ENCODE measurements at regions not wholly inside any gene's neighbourhood (a gene's known extent, or its start where the extent isn't known, plus 50 kb on each side); places are given as distances from the start of the nearest gene placed in this dataset.
A peak's percentile ranks its signal among the peaks of the same experiment; 100 is the strongest.

DNA sequence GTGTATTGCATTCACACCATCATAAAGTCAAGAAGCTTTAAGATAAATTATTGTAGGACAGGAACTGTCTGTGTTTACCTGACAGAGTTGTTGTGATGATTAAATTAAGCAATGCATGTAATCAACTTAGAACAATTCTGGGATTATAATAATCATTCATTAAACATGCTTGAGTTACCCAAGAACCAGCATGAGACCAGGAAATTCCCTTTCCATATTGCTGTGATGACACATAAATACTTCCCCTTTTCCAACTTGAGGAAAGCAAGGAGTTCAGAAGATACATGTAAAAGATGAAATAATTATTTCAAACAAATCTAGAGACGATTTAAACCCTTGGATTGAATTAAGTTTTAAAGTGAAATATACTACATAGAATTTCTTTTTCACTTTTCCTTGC is 404.4 kb downstream of the GJA1 start:
- H3K27ac Mint-ChIP-seq (ENCODE audit: unreplicated experiment) = no peak overlapping the region
- H3K27me3 Mint-ChIP-seq (ENCODE audit: unreplicated experiment) = no peaks in the 10 kb centered on the region
- TF ChIP-seq, protein P1, sequence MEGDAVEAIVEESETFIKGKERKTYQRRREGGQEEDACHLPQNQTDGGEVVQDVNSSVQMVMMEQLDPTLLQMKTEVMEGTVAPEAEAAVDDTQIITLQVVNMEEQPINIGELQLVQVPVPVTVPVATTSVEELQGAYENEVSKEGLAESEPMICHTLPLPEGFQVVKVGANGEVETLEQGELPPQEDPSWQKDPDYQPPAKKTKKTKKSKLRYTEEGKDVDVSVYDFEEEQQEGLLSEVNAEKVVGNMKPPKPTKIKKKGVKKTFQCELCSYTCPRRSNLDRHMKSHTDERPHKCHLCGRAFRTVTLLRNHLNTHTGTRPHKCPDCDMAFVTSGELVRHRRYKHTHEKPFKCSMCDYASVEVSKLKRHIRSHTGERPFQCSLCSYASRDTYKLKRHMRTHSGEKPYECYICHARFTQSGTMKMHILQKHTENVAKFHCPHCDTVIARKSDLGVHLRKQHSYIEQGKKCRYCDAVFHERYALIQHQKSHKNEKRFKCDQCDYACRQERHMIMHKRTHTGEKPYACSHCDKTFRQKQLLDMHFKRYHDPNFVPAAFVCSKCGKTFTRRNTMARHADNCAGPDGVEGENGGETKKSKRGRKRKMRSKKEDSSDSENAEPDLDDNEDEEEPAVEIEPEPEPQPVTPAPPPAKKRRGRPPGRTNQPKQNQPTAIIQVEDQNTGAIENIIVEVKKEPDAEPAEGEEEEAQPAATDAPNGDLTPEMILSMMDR (IDR thresholded peaks at IDR 0.05; ENCODE audit: partially characterized antibody, unreplicated experiment) = no peak
- no peaks in the 10 kb centered on the region for H3K36me3 Mint-ChIP-seq (ENCODE audit: unreplicated experiment)
- peaks cover 2% of the 10 kb centered on the region for H3K9me3 Mint-ChIP-seq (ENCODE audit: unreplicated experiment)
- no peak overlapping the region for H3K4me3 Mint-ChIP-seq (ENCODE audit: unreplicated experiment)
- no peaks in the 10 kb centered on the region for H3K4me1 Mint-ChIP-seq (ENCODE audit: low read depth, unreplicated experiment)
- no peak for DNase-seq

DNA sequence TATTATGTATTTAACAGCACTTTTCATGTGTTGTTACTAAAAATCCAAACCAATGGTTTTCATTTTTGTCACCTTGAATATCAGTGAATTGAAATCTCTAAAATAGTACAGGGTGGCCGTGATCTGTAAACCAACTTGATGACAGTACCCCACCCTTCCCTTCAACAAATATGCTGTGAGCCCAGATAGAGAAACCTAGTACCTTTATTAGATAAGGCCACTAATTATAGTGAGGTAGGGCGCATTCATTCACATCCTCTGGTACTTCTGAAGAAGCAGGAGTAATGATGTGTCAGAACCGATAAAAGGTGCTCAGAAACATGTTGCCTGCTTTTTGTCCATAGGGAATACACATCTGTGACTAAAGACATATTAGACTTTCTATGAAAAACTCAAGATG is 409.5 kb downstream of the GJA1 start:
- H3K4me3 Mint-ChIP-seq (ENCODE audit: unreplicated experiment) = no peak overlapping the region
- peaks cover 4% of the 10 kb centered on the region for H3K9me3 Mint-ChIP-seq (ENCODE audit: unreplicated experiment)
- H3K27ac Mint-ChIP-seq (ENCODE audit: unreplicated experiment) = no peak overlapping the region
- H3K27me3 Mint-ChIP-seq (ENCODE audit: unreplicated experiment) = peaks cover 2% of the 10 kb centered on the region
- no peak for DNase-seq
- no peaks in the 10 kb centered on the region for H3K36me3 Mint-ChIP-seq (ENCODE audit: unreplicated experiment)
- peaks cover 9% of the 10 kb centered on the region for H3K4me1 Mint-ChIP-seq (ENCODE audit: low read depth, unreplicated experiment)
- TF ChIP-seq, protein P1 (IDR thresholded peaks at IDR 0.05; ENCODE audit: partially characterized antibody, unreplicated experiment) = no peak

DNA sequence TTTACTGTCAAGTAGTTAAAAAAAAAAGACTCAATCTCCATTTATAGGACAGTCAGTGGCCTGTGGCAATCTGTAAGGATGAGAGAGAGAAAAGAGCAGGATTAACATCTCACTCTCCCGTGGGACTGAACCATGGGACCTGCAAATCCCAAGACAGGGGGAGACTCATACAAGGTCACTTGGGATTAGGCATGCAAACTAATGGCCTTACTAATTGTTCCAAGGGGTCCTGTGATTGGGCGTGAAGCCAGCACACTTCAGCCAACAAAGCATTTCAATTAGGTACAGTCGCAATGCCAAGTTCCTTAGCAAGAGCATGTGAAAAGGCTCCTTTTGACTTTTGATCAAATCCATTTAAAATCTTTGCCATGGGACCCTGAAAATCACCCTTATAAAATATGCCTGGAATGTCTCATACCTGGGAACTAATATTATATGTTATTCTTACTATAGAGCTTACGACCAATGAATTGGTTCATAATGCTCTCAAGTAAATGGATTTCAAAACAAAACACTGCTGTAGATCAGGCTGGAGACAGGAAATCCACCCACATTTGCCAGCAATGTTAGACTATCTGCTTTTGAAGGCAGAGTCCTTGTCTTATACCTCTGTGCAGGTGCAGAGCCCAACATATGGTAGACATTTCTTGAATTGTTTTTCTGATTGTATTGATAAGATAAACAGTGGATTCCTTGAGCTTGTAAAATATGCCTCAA is 412.5 kb downstream of the GJA1 start:
- TF ChIP-seq, protein P1 (IDR thresholded peaks at IDR 0.05; ENCODE audit: partially characterized antibody, unreplicated experiment) = no peak
- Mint-ChIP-seq H3K27ac (ENCODE audit: unreplicated experiment) (no peak overlapping the region), H3K36me3 (ENCODE audit: unreplicated experiment) (no peaks in the 10 kb centered on the region), H3K9me3 (ENCODE audit: unreplicated experiment) (peaks cover 4% of the 10 kb centered on the region), H3K27me3 (ENCODE audit: unreplicated experiment) (peaks cover 2% of the 10 kb centered on the region), H3K4me3 (ENCODE audit: unreplicated experiment) (no peak overlapping the region), H3K4me1 (ENCODE audit: low read depth, unreplicated experiment) (peaks cover 13% of the 10 kb centered on the region)
- DNase-seq = no peak

DNA sequence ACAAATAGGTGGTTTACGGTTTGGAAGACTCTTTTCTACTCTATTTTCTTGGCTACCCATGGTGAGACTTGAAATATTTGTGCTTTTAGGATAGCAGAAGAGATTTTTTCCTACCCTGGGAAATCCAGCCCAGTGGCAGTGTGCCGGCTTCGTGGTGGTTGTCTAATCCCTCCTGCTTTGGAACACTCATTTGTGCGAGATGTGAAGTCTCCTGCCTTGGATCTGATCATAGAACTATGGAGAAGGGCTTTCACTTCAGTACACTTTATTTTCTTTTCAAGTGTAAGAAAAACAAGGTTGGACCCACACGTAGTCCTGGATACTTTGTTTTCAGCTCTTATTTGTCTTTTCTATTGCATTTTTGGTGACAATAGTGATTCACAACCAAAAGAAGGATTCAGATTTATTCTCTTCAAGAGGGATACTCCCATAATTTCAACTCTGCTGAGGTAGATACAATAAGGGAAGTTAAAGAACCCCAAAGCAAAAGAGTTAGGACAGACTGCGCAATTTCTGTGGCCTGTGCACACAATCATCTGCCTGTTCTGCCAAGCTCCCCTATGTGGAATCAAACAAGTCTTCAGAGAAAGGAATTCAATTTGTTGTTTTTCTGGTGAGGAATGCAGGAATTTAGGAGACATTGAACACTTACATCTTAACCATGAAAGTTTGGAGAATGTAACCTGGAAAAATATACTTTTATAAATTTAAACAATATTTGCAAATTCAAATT is 413.2 kb downstream of the GJA1 start:
- Mint-ChIP-seq H3K27ac (ENCODE audit: unreplicated experiment) (no peak overlapping the region), H3K4me1 (ENCODE audit: low read depth, unreplicated experiment) (peaks cover 13% of the 10 kb centered on the region), H3K4me3 (ENCODE audit: unreplicated experiment) (no peak overlapping the region), H3K9me3 (ENCODE audit: unreplicated experiment) (peaks cover 4% of the 10 kb centered on the region), H3K36me3 (ENCODE audit: unreplicated experiment) (no peaks in the 10 kb centered on the region), H3K27me3 (ENCODE audit: unreplicated experiment) (peaks cover 2% of the 10 kb centered on the region)
- TF ChIP-seq, protein P1 (IDR thresholded peaks at IDR 0.05; ENCODE audit: partially characterized antibody, unreplicated experiment) = no peak
- DNase-seq = no peak

DNA sequence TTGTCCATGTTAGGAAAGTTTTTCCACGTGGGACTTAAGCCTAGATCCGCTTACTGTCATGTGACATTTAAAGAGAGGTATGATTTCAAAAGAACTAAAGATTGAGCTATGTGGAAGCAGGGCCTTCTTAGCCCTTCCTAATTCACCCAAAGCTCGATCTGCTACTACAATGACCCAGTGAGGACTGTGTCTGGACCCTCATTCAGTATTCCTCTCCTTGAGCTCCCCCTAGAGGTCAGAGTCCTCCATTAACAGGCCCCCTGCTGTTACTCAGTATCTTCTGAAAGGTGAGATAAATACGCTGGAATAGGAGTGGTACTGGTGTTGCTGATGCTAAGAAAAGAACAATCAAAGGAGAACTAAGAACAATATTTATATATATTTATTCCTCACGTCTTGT is 414.0 kb downstream of the GJA1 start:
- TF ChIP-seq, protein P1 (IDR thresholded peaks at IDR 0.05; ENCODE audit: partially characterized antibody, unreplicated experiment) = peak; percentile 80
- Mint-ChIP-seq H3K36me3 (ENCODE audit: unreplicated experiment) (no peaks in the 10 kb centered on the region), H3K27ac (ENCODE audit: unreplicated experiment) (no peak overlapping the region), H3K9me3 (ENCODE audit: unreplicated experiment) (peaks cover 2% of the 10 kb centered on the region), H3K4me3 (ENCODE audit: unreplicated experiment) (no peak overlapping the region), H3K4me1 (ENCODE audit: low read depth, unreplicated experiment) (peaks cover 13% of the 10 kb centered on the region), H3K27me3 (ENCODE audit: unreplicated experiment) (peaks cover 2% of the 10 kb centered on the region)
- peak; percentile 64 for DNase-seq
